ENCODE measurements at regions not wholly inside any gene's neighbourhood (a gene's known extent, or its start where the extent isn't known, plus 50 kb on each side); places are given as distances from the start of the nearest gene placed in this dataset.
"Not testable (repeated sequence)": the region's sequence is repeated elsewhere in the genome, so short reads cannot be mapped to it uniquely, and the experiment has no call there.

DNA sequence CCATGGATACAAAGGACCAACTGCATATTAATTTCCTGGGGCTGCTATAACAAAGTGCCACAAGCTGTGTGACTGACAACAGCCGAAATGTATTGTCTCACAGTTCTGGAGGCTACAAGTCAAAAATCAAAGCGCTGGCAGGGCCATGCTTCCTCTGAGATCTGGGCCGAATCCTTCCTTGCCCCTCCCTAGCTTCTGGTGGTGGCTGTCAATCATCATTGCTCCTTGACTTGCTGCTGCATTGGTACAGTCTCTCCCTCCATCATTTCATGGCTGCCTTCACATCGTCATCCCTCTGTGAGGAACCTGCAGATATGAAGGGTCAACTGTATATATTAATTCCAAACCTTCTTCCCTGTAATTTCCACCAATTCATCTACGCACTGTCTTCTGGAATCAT lies 118.3 kb downstream of the EXOC5 start:
- ATAC-seq: no peak

- no peak for ATAC-seq
Observed at GRCh38 chr14:57139173-57139572, 129.5 kb downstream of the EXOC5 start.

- no peak for ATAC-seq
Observed at GRCh38 chr14:57136669-57137328, 131.9 kb downstream of the EXOC5 start.

DNA sequence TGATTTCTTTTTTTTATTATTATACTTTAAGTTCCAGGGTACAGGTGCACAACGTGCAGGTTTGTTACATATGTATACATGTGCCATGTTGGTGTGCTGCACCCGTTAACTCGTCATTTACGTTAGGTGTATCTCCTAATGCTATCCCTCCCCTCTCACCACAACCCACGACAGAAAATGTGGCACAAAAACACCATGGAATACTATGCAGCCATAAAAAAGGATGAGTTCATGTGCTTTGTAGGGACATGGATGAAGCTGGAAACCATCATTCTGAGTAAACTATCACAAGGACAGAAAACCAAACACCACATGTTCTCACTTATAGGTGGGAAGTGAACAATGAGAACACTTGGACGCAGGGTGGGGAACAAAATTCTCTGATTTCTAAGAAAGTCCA lies 140.9 kb downstream of the EXOC5 start:
- not testable (repeated sequence) for ATAC-seq

DNA sequence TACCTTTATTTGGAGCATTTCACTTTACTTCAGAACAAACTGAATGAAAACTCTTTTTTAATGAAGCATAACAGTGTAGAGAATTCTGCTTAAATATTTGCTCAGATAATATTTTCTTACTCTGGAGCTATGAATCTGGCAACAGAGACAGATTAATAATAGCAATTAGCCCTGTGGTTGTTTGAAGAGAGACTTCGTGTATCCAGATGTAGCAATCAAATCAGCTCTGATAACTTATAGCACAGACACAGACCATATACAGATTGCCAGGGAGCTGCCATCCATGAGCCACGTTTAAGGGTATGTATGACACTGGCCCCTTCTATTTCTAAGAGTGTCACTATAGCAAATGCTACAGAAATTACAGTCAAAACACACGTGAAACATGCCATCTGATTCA lies 146.6 kb downstream of the EXOC5 start:
- ATAC-seq: no peak

- ATAC-seq: not testable (repeated sequence)
Observed at GRCh38 chr14:57112072-57112807, 156.5 kb downstream of the EXOC5 start.

DNA sequence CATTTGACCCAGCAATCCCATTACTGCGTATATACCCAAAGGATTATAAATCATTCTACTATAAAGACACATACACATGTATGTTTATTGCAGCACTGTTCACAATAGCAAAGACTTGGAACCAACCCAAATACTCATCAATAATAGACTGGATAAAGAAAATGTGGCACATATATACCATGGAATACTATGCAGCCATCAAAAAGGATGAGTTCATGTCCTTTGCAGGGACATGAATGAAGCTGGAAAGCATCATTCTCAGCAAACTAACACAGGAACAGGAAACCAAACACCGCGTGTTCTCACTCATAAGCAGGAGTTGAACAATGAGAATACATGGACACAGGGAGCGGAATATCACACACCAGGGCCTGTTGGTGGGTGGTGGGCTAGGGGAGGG lies 158.3 kb downstream of the EXOC5 start:
- ATAC-seq: not testable (repeated sequence)

DNA sequence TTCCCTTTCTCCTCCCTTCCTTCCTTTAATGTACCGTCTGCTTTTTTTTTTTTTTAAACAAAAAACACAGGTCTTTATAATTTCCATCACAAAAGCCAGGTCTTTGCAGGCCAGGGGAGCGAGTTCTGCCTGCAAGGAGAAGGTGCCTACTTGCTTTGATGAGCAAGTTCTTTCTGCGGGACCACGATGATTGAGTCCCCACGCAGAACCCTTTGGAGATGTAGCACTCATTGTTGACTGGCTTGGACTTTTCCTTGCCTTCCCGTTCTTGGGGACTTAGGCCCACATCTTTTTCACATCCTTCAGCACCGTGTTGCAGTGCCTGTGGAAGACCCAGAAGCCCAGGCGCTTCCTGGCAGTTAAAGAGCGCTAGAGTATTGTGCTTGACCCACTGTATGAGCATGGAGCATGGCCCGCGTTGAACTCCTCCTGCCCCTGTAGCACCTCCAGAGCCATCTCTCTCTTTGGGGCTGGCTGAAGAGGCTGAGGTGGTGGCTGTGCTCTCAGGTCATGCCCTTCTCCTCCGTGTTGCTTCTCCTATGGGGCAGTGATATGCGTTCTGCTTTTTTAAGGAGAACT lies 177.6 kb downstream of the EXOC5 start:
- no peak for ATAC-seq

DNA sequence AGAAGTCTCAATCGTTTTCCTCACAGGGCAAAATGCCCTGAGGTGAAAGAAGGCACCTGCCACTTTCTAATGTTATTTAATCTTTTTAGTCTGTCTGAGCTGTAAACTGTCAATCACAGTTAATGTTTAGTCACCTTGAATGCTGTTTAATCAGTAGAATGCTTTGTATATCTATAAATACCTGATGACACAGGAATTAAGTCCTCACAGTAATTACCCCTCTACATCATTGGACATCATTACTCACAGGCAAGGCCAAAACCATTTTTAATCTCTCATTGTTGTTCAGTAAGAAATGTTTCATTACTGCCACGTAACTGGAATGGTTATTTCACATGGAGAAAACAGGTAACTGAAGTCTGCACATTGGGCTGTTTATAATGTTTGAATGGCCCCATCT lies 178.8 kb downstream of the EXOC5 start:
- ATAC-seq: peak; percentile 91

- no peak for ATAC-seq
Observed at GRCh38 chr14:57087841-57088240, 180.9 kb downstream of the EXOC5 start.

DNA sequence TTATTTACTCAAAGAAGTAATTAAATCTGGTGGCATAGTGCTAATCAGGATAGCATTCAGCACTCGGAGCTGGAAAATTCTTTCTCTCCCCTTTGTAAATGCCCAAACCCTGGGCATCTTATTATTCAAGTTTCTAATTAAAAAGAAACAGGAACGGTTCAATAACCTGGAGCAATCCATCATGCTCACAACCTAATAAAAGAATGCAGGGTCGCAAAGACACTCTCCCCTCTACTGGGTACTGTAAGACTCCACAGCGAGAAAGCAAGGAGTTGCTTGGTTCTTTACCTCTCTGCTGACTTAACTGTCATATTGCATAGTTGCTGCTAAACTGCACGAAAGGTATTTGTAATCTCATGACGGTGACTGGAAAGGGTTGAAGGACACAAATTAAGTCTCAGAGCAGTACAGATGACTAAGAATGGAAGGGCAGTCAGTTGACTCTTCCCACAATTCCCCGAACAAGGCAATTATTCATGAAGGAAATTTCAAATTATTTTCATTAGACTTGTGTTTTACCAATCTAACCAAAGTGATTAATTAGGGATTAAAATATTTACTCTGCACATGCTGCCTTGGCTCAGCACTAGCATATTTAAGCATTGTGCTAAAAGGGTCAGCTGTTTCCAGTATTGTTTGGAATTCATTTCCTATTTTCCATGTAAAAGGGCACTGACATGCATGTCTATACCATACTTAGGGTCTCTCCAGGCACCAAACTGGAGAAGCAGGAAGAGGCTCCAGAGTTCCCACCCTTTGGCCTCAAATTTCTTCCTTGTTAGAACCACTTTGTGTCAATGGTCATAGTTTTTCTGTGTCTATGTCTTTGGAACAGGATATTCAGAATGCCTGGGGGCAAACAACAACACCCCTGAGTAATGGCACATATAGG lies 182.2 kb downstream of the EXOC5 start:
- no peak for ATAC-seq

DNA sequence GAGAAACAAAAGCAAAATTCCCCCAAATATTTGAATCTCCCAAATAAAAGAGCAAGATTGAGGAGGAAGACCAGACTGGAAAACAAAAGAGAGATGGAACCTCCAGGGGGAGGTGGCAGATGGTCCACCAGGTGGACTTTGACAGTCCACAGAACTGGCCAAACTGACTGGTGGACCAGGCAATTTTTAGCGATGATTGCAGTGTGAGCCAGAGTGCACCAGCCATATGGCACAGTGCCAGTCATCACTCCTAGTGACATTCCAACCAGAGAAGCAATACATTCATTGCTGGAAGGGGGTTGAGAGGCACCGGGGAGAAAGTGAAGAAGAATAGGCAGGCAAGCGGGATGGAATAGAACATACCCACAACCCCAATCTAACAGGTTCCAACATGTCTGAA lies 182.9 kb downstream of the EXOC5 start:
- ATAC-seq: no peak

- no peak for ATAC-seq
Observed at GRCh38 chr14:57085043-57085442, 183.7 kb downstream of the EXOC5 start.

- ATAC-seq: no peak
Observed at GRCh38 chr14:57080691-57081090, 188.0 kb downstream of the EXOC5 start.

- ATAC-seq: no peak
Observed at GRCh38 chr14:57078054-57078453, 190.7 kb downstream of the EXOC5 start.

DNA sequence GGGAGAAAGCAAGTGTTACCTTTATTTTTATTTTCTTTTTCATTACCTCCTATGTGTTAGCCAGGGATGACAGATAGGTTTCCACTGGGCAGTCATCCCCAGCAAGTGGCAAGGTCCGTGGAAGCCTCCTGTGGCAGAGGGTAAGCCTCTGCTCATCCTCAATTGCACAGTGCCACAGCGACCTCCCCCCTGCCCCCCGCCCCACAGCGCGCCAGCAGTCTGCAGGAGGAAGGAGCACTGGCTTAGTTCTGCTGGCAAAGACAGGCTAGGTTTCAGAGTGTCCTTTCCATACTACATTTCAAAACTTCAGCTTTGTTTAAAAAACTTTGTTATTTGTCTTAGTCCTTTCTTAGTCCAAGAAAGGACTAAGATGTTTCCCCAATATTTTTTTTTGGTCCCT lies 194.7 kb downstream of the EXOC5 start:
- no peak for ATAC-seq

DNA sequence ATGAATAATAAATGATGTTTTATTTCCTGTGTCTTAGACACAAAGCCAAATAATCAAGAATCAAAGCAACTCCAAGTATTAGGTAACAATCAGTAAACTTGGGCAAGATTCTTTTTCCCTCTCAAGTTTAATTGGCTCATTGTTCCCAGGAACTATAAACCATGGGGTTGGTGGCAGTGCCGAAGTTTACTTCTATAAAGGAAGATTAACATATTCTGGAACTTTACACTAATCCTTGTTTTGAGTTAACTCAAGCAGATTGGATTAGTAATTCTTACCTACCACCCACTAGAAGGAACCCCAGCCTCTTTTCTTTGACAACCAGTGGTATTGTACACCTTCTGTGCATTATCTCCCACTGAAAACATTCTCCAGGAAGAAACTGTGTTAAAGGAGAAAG lies 197.1 kb downstream of the EXOC5 start:
- no peak for ATAC-seq

DNA sequence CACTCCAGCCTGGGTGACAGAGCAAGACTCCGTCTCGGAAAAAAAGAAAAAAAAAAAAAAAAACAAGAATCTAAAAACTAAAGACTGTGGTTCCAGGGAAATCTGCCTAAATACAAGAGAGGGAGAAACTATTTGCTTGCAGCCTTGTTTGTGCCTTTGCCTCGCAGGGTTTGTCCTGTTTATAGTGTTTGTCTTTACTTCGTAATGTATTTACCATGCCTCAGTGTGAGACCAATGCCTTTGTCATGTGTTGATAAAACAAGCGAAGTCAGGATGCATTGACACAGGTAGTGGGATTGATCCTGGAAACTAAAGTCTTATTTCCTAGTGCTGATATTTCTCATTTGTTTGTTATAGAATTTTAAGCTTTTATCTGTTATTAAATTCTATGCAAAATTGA lies 199.0 kb downstream of the EXOC5 start:
- ATAC-seq: no peak

- no peak for ATAC-seq
Observed at GRCh38 chr14:57068511-57068910, 200.2 kb downstream of the EXOC5 start.

DNA sequence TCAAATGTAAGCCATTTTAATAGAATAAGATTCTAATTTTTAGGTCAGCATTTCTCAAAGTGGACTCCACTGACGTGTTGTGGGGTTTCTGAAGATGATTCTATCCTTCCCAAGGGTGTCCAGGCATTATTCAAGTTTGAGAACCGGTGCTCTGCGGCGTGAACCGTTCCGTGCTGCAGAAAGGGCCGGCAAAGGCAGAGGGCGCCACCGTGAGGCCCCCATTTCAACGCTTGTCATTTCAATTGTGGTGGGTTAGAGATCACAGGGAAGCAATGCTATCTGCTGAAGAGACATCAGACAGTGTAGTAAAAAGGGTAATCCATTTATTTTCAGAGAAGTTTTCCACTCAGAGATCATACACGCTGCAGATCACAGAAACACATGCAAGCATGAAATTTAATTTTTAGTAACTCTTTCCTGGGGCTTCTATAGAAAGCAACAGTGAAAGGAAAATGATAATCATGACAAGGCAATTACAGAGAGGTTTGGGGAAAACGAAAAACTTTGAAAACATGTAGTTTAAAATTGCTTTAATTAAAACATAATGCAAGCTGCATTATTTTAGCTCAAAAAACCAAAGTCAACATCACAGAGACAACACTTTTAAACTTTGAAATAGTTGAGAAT lies 201.7 kb downstream of the EXOC5 start:
- ATAC-seq: no peak

DNA sequence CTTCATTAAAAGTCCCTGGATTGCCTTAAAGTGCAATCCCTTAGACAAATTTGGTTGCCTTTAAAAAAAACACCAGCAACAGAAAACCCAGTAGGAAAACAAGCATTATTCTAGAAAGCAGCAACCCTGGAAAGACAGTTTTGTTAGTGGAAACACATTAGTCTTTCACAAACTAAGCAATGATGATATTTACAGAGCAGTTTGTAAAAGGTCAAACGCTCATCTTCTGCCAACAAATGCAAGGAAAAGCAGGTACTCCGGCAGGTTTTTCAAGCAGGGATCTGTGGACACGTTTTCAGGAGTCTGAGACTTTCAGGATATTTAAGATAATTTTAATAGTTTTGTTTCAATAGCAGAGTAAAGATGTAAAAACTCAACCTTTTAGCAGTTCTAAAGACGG lies 202.2 kb downstream of the EXOC5 start:
- ATAC-seq: no peak

DNA sequence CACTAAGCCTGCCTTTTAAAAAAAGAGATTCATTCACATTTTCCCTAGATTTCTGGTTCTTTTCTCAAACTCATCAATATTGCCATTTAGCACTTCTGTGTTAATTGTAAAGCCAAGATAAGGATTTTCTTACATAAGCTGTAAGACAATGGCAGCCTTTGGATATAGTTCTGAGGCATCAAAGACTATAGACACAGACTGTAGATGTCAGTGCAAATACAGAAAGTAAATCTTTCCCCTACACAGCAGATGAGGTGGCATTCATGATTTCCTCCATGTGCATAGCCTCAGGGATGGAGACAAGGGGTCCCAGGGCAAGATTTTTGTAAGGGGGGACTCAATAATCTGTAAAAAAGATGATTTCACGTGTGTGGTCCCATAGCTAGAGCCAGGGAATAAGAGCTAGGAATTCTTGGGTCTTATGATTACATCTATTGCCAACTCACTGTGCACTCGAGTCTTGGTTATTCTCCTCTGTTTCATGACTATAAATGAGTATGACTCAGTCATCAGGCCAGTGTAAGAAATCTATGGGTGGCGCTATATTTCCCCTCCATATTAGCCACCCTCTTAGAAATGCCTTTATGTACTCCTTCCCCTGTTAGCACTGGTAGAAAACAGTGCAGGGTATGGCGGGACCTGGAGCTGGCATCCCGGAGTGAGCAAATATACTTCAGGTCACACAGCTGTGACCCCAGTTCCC lies 207.5 kb downstream of the EXOC5 start:
- no peak for ATAC-seq

All from esophagus mucosa (tissue), 1 donor.